ENCODE measurements at regions not wholly inside any gene's neighbourhood (a gene's known extent, or its start where the extent isn't known, plus 50 kb on each side); places are given as distances from the start of the nearest gene placed in this dataset.

GRCh38 chr2:62587592-62587991 is 81.6 kb upstream of the TMEM17 start:
- Histone ChIP-seq H3K36me3 (no peaks in the 10 kb centered on the region), H3K9me3 (no peaks in the 10 kb centered on the region), H3K27me3 (replicated peaks in 1 of 7) (no peaks in the 10 kb centered on the region), H3K4me1 (no peaks in the 10 kb centered on the region), H3K27ac (no peak overlapping the region), H3K4me3 (no peak overlapping the region)
- intact Hi-C loops (cut with DNase I; ENCODE audit: low total_unique reads) = no loop called here
- no peak for DNase-seq
- 78 to 90% (median 84%) methylated on average over 3 of the region's 3 CpGs for WGBS, 5 donors
- TF ChIP-seq POLR2A (IDR thresholded peaks at IDR 0.05) (no peak), CTCF (IDR thresholded peaks at IDR 0.05 in 8 of 11, conservative IDR thresholded peaks at IDR 0.05 in 3 of 11) (no peak), POLR2AphosphoS5 (IDR thresholded peaks at IDR 0.05) (no peak)

GRCh38 chr2:62586981-62587380 is 81.0 kb upstream of the TMEM17 start:
- Histone ChIP-seq H3K4me3 (no peak overlapping the region), H3K4me1 (no peaks in the 10 kb centered on the region), H3K27me3 (replicated peaks in 1 of 7) (no peaks in the 10 kb centered on the region), H3K27ac (no peak overlapping the region), H3K36me3 (no peaks in the 10 kb centered on the region), H3K9me3 (no peaks in the 10 kb centered on the region)
- WGBS, 5 donors = 77 to 89% (median 85%) methylated on average over 2 of the region's 2 CpGs
- no peak for DNase-seq
- intact Hi-C loops (cut with DNase I; ENCODE audit: low total_unique reads) = no loop called here
- TF ChIP-seq POLR2A (IDR thresholded peaks at IDR 0.05) (no peak), CTCF (IDR thresholded peaks at IDR 0.05 in 8 of 11, conservative IDR thresholded peaks at IDR 0.05 in 3 of 11) (no peak), POLR2AphosphoS5 (IDR thresholded peaks at IDR 0.05) (no peak)

GRCh38 chr2:62578803-62579640 is 73.0 kb upstream of the TMEM17 start:
- TF ChIP-seq POLR2AphosphoS5 (IDR thresholded peaks at IDR 0.05) (no peak), POLR2A (IDR thresholded peaks at IDR 0.05) (no peak), CTCF (IDR thresholded peaks at IDR 0.05 in 8 of 11, conservative IDR thresholded peaks at IDR 0.05 in 3 of 11) (no peak)
- Histone ChIP-seq H3K9me3 (no peaks in the 10 kb centered on the region), H3K4me1 (no peaks in the 10 kb centered on the region), H3K27ac (no peak overlapping the region), H3K4me3 (no peak overlapping the region), H3K27me3 (replicated peaks in 1 of 7) (no peaks in the 10 kb centered on the region), H3K36me3 (no peaks in the 10 kb centered on the region)
- DNase-seq = no peak
- WGBS, 5 donors = 73 to 81% (median 78%) methylated on average over 7 of the region's 7 CpGs
- intact Hi-C loops (cut with DNase I; ENCODE audit: low total_unique reads) = no loop called here

GRCh38 chr2:62577994-62578781 is 72.2 kb upstream of the TMEM17 start:
- Histone ChIP-seq H3K27ac (no peak overlapping the region), H3K36me3 (no peaks in the 10 kb centered on the region), H3K4me1 (no peaks in the 10 kb centered on the region), H3K4me3 (no peak overlapping the region), H3K27me3 (replicated peaks in 1 of 7) (peaks cover 0 to 4% (median 0%) of the 10 kb centered on the region in 7 donors), H3K9me3 (no peaks in the 10 kb centered on the region)
- TF ChIP-seq POLR2AphosphoS5 (IDR thresholded peaks at IDR 0.05) (no peak), CTCF (IDR thresholded peaks at IDR 0.05 in 8 of 11, conservative IDR thresholded peaks at IDR 0.05 in 3 of 11) (no peak), POLR2A (IDR thresholded peaks at IDR 0.05) (no peak)
- no peak for DNase-seq
- intact Hi-C loops (cut with DNase I; ENCODE audit: low total_unique reads) = no loop called here
- WGBS, 5 donors = 73 to 98% (median 77%) methylated on average over 2 of the region's 2 CpGs
